D721Med (cell line): ENCODE measurements at regions not wholly inside any gene's neighbourhood (a gene's known extent, or its start where the extent isn't known, plus 50 kb on each side); places are given as distances from the start of the nearest gene placed in this dataset.
"Not testable (repeated sequence)": the region's sequence is repeated elsewhere in the genome, so short reads cannot be mapped to it uniquely, and the experiment has no call there.

Experiments
- DNase-seq: peaks from one replicate; pipeline ENCODE4 v3.0.0; 2011; ENCODE audit warnings: low spot score; ENCODE audit not compliant: insufficient read length
- FAIRE-seq: peaks from 2 replicates; lab custom pipeline; 2011; peaks lifted over from hg19 to GRCh38; lab: Jason Lieb, UNC
- CTCF ChIP-seq: IDR thresholded peaks from 2 replicates; pipeline ENCODE4 v1.5.1; 2012; ENCODE audit warnings: mild to moderate bottlenecking, control low read depth; ENCODE audit not compliant: insufficient read depth; ENCODE audit errors: missing control alignments

- no peak for TF ChIP-seq CTCF
- FAIRE-seq (no peak), DNase-seq (no peak)
These were observed 473.9 kb downstream of the ZNF536 start for GRCh38 chr19:30846102-30846501.

GRCh38 chr19:30842926-30843325 is 470.7 kb downstream of the ZNF536 start:
- DNase-seq (no peak), FAIRE-seq (no peak)
- TF ChIP-seq CTCF: no peak

- no peak for FAIRE-seq
- no peak for DNase-seq
- no peak for TF ChIP-seq CTCF
These were observed 469.8 kb downstream of the ZNF536 start for GRCh38 chr19:30841934-30842333.

GRCh38 chr19:30830875-30831274 is 458.7 kb downstream of the ZNF536 start:
- DNase-seq: no peak
- TF ChIP-seq CTCF: no peak
- FAIRE-seq: no peak

GRCh38 chr19:30825505-30825904 is 453.3 kb downstream of the ZNF536 start:
- DNase-seq, FAIRE-seq: not testable (repeated sequence)

- TF ChIP-seq CTCF: no peak
- DNase-seq (no peak), FAIRE-seq (no peak)
These were observed 452.6 kb downstream of the ZNF536 start for GRCh38 chr19:30824809-30825208.

GRCh38 chr19:30817965-30818567 is 445.9 kb downstream of the ZNF536 start:
- FAIRE-seq (no peak), DNase-seq (no peak)
- no peak for TF ChIP-seq CTCF

GRCh38 chr19:30817197-30817596 is 445.0 kb downstream of the ZNF536 start:
- TF ChIP-seq CTCF: no peak
- DNase-seq (no peak), FAIRE-seq (no peak)
